ENCODE measurements at regions not wholly inside any gene's neighbourhood (a gene's known extent, or its start where the extent isn't known, plus 50 kb on each side); places are given as distances from the start of the nearest gene placed in this dataset.

GRCh38 chr5:163766936-163767670 lies 261.7 kb downstream of the MAT2B start:
- Histone ChIP-seq H3K36me3 (no peaks in the 10 kb centered on the region), H3K27me3 (no peaks in the 10 kb centered on the region), H3K4me3 (no peak overlapping the region), H3K4me1 (no peaks in the 10 kb centered on the region), H3K9me3 (no peaks in the 10 kb centered on the region), H3K27ac (no peak overlapping the region)
- TF ChIP-seq, protein P1, sequence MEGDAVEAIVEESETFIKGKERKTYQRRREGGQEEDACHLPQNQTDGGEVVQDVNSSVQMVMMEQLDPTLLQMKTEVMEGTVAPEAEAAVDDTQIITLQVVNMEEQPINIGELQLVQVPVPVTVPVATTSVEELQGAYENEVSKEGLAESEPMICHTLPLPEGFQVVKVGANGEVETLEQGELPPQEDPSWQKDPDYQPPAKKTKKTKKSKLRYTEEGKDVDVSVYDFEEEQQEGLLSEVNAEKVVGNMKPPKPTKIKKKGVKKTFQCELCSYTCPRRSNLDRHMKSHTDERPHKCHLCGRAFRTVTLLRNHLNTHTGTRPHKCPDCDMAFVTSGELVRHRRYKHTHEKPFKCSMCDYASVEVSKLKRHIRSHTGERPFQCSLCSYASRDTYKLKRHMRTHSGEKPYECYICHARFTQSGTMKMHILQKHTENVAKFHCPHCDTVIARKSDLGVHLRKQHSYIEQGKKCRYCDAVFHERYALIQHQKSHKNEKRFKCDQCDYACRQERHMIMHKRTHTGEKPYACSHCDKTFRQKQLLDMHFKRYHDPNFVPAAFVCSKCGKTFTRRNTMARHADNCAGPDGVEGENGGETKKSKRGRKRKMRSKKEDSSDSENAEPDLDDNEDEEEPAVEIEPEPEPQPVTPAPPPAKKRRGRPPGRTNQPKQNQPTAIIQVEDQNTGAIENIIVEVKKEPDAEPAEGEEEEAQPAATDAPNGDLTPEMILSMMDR (IDR thresholded peaks at IDR 0.05 in 4 of 5, conservative IDR thresholded peaks at IDR 0.05 in 1 of 5): no peak
- TF ChIP-seq POLR2A (IDR thresholded peaks at IDR 0.05): no peak
- DNase-seq (no peak), ATAC-seq (no peak)
- intact Hi-C loops (cut with DNase I; ENCODE audit: low total_unique reads) (no loop called here), in situ Hi-C loops (cut with MboI; ENCODE audit: low sequenced_read_pairs in 4 of 4) (no loop called here)

- H3K4me1 ChIP-seq: no peaks in the 10 kb centered on the region
- H3K4me3 ChIP-seq: no peak overlapping the region
- TF ChIP-seq, protein P1 (IDR thresholded peaks at IDR 0.05 in 4 of 5, conservative IDR thresholded peaks at IDR 0.05 in 1 of 5): no peak
- no peak for TF ChIP-seq POLR2A (IDR thresholded peaks at IDR 0.05)
- ATAC-seq (no peak), DNase-seq (no peak)
- H3K27me3 ChIP-seq: no peaks in the 10 kb centered on the region
- intact Hi-C loops (cut with DNase I; ENCODE audit: low total_unique reads) (no loop called here), in situ Hi-C loops (cut with MboI; ENCODE audit: low sequenced_read_pairs in 4 of 4) (no loop called here)
- no peak overlapping the region for H3K27ac ChIP-seq
- no peaks in the 10 kb centered on the region for H3K9me3 ChIP-seq
- no peaks in the 10 kb centered on the region for H3K36me3 ChIP-seq
These were observed 265.2 kb downstream of the MAT2B start for GRCh38 chr5:163770625-163771024.

- no peaks in the 10 kb centered on the region for H3K27me3 ChIP-seq
- no peaks in the 10 kb centered on the region for H3K9me3 ChIP-seq
- intact Hi-C loops (cut with DNase I; ENCODE audit: low total_unique reads): no loop called here
- ATAC-seq (no peak), DNase-seq (no peak)
- no peaks in the 10 kb centered on the region for H3K36me3 ChIP-seq
- no peak overlapping the region for H3K27ac ChIP-seq
- H3K4me1 ChIP-seq: no peaks in the 10 kb centered on the region
- in situ Hi-C loops (cut with MboI; ENCODE audit: low sequenced_read_pairs in 4 of 4): no loop called here
- TF ChIP-seq, protein P1 (IDR thresholded peaks at IDR 0.05 in 4 of 5, conservative IDR thresholded peaks at IDR 0.05 in 1 of 5): no peak
- TF ChIP-seq POLR2A (IDR thresholded peaks at IDR 0.05): no peak
- H3K4me3 ChIP-seq: no peak overlapping the region
These were observed 266.8 kb downstream of the MAT2B start for GRCh38 chr5:163772241-163772640.

- no peaks in the 10 kb centered on the region for H3K27me3 ChIP-seq
- no peaks in the 10 kb centered on the region for H3K36me3 ChIP-seq
- in situ Hi-C loops (cut with MboI; ENCODE audit: low sequenced_read_pairs in 4 of 4): no loop called here
- no peak overlapping the region for H3K4me3 ChIP-seq
- DNase-seq: no peak
- no peaks in the 10 kb centered on the region for H3K9me3 ChIP-seq
- no peak for ATAC-seq
- no peak overlapping the region for H3K27ac ChIP-seq
- no peak for TF ChIP-seq POLR2A (IDR thresholded peaks at IDR 0.05)
- TF ChIP-seq, protein P1 (IDR thresholded peaks at IDR 0.05 in 4 of 5, conservative IDR thresholded peaks at IDR 0.05 in 1 of 5): no peak
- intact Hi-C loops (cut with DNase I; ENCODE audit: low total_unique reads): no loop called here
- no peaks in the 10 kb centered on the region for H3K4me1 ChIP-seq
These were observed 267.2 kb downstream of the MAT2B start for GRCh38 chr5:163772644-163773043.

- ATAC-seq (no peak), DNase-seq (no peak)
- intact Hi-C loops (cut with DNase I; ENCODE audit: low total_unique reads): no loop called here
- Histone ChIP-seq H3K27ac (no peak overlapping the region), H3K27me3 (no peaks in the 10 kb centered on the region), H3K4me1 (no peaks in the 10 kb centered on the region), H3K9me3 (no peaks in the 10 kb centered on the region), H3K4me3 (no peak overlapping the region), H3K36me3 (no peaks in the 10 kb centered on the region)
- in situ Hi-C loops (cut with MboI; ENCODE audit: low sequenced_read_pairs in 4 of 4): no loop called here
- no peak for TF ChIP-seq POLR2A (IDR thresholded peaks at IDR 0.05)
- TF ChIP-seq, protein P1 (IDR thresholded peaks at IDR 0.05 in 4 of 5, conservative IDR thresholded peaks at IDR 0.05 in 1 of 5): no peak
These were observed 267.8 kb downstream of the MAT2B start for GRCh38 chr5:163773226-163773625.

All from gastrocnemius medialis (tissue), 4 donors.